ENCODE measurements at regions not wholly inside any gene's neighbourhood (a gene's known extent, or its start where the extent isn't known, plus 50 kb on each side); places are given as distances from the start of the nearest gene placed in this dataset.

- Histone ChIP-seq H3K4me3 (ENCODE audit: low read length) (no peak overlapping the region), H3K27me3 (ENCODE audit: control insufficient read depth, low read length) (peaks cover 2% of the 10 kb centered on the region; the same call in 1 of the 2 replicates), H4K20me1 (ENCODE audit: control insufficient read depth, insufficient read depth, low read depth, low read length) (no peaks in the 10 kb centered on the region), H3K79me2 (ENCODE audit: control insufficient read depth, low read length) (no peaks in the 10 kb centered on the region), H3F3A (ENCODE audit: control insufficient read depth, insufficient read depth) (no peaks in the 10 kb centered on the region), H3K4me2 (ENCODE audit: low read length) (no peak overlapping the region), H3K36me3 (ENCODE audit: control insufficient read depth, low read length) (no peaks in the 10 kb centered on the region), H3K4me1 (ENCODE audit: control insufficient read depth, low read length) (no peaks in the 10 kb centered on the region), H3K27ac (ENCODE audit: low read depth, low read length) (no peak overlapping the region), H3K9me3 (ENCODE audit: control insufficient read depth, insufficient read depth, low read length) (no peaks in the 10 kb centered on the region), H3K9me2 (replicated peaks; ENCODE audit: control insufficient read depth, low read length) (no peaks in the 10 kb centered on the region)
- TF ChIP-seq, protein P1, sequence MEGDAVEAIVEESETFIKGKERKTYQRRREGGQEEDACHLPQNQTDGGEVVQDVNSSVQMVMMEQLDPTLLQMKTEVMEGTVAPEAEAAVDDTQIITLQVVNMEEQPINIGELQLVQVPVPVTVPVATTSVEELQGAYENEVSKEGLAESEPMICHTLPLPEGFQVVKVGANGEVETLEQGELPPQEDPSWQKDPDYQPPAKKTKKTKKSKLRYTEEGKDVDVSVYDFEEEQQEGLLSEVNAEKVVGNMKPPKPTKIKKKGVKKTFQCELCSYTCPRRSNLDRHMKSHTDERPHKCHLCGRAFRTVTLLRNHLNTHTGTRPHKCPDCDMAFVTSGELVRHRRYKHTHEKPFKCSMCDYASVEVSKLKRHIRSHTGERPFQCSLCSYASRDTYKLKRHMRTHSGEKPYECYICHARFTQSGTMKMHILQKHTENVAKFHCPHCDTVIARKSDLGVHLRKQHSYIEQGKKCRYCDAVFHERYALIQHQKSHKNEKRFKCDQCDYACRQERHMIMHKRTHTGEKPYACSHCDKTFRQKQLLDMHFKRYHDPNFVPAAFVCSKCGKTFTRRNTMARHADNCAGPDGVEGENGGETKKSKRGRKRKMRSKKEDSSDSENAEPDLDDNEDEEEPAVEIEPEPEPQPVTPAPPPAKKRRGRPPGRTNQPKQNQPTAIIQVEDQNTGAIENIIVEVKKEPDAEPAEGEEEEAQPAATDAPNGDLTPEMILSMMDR (IDR thresholded peaks at IDR 0.05; ENCODE audit: low read depth, low read length, poor library complexity, severe bottlenecking): no peak
- TF ChIP-seq EZH2phosphoT487 (IDR thresholded peaks at IDR 0.05; ENCODE audit: borderline replicate concordance, low read length): no peak
Observed at GRCh38 chr6:33925936-33926335, 122.1 kb upstream of the MLN start.

- H3F3A ChIP-seq (ENCODE audit: control insufficient read depth, insufficient read depth): no peaks in the 10 kb centered on the region
- H3K27me3 ChIP-seq (ENCODE audit: control insufficient read depth, low read length): peaks cover 2% of the 10 kb centered on the region; the same call in 1 of the 2 replicates
- H4K20me1 ChIP-seq (ENCODE audit: control insufficient read depth, insufficient read depth, low read depth, low read length): no peaks in the 10 kb centered on the region
- no peaks in the 10 kb centered on the region for H3K4me1 ChIP-seq (ENCODE audit: control insufficient read depth, low read length)
- no peaks in the 10 kb centered on the region for H3K79me2 ChIP-seq (ENCODE audit: control insufficient read depth, low read length)
- H3K4me2 ChIP-seq (ENCODE audit: low read length): no peak overlapping the region
- no peaks in the 10 kb centered on the region for H3K9me2 ChIP-seq (replicated peaks; ENCODE audit: control insufficient read depth, low read length)
- H3K9me3 ChIP-seq (ENCODE audit: control insufficient read depth, insufficient read depth, low read length): no peaks in the 10 kb centered on the region
- H3K27ac ChIP-seq (ENCODE audit: low read depth, low read length): no peak overlapping the region
- TF ChIP-seq, protein P1 (IDR thresholded peaks at IDR 0.05; ENCODE audit: low read depth, low read length, poor library complexity, severe bottlenecking): no peak
- no peak for TF ChIP-seq EZH2phosphoT487 (IDR thresholded peaks at IDR 0.05; ENCODE audit: borderline replicate concordance, low read length)
- no peaks in the 10 kb centered on the region for H3K36me3 ChIP-seq (ENCODE audit: control insufficient read depth, low read length)
- H3K4me3 ChIP-seq (ENCODE audit: low read length): no peak overlapping the region
Observed at GRCh38 chr6:33925210-33925609, 121.4 kb upstream of the MLN start.

- Histone ChIP-seq H3K9me2 (replicated peaks; ENCODE audit: control insufficient read depth, low read length) (no peaks in the 10 kb centered on the region), H3K27me3 (ENCODE audit: control insufficient read depth, low read length) (peaks cover under 1% of the 10 kb centered on the region; the same call in 1 of the 2 replicates), H3K4me2 (ENCODE audit: low read length) (no peak overlapping the region), H3K79me2 (ENCODE audit: control insufficient read depth, low read length) (no peaks in the 10 kb centered on the region), H3F3A (ENCODE audit: control insufficient read depth, insufficient read depth) (no peaks in the 10 kb centered on the region), H3K9me3 (ENCODE audit: control insufficient read depth, insufficient read depth, low read length) (no peaks in the 10 kb centered on the region), H4K20me1 (ENCODE audit: control insufficient read depth, insufficient read depth, low read depth, low read length) (no peaks in the 10 kb centered on the region), H3K4me1 (ENCODE audit: control insufficient read depth, low read length) (no peaks in the 10 kb centered on the region), H3K4me3 (ENCODE audit: low read length) (no peak overlapping the region), H3K27ac (ENCODE audit: low read depth, low read length) (no peak overlapping the region), H3K36me3 (ENCODE audit: control insufficient read depth, low read length) (no peaks in the 10 kb centered on the region)
- no peak for TF ChIP-seq EZH2phosphoT487 (IDR thresholded peaks at IDR 0.05; ENCODE audit: borderline replicate concordance, low read length)
- TF ChIP-seq, protein P1 (IDR thresholded peaks at IDR 0.05; ENCODE audit: low read depth, low read length, poor library complexity, severe bottlenecking): no peak
Observed at GRCh38 chr6:33924681-33925080, 120.9 kb upstream of the MLN start.
